T-helper 2 cell treated with Interferon-gamma antibody and Interleukin-4, amounts not matched to agents 100 ng/mL and 5 ng/mL, for 36 hours (primary cell): ENCODE measurements at regions not wholly inside any gene's neighbourhood (a gene's known extent, or its start where the extent isn't known, plus 50 kb on each side); places are given as distances from the start of the nearest gene placed in this dataset.

Experiments used
- intact Hi-C: fragments of 100-400 bp; cut with micrococcal nuclease; formaldehyde crosslinking; loops from one replicate; pipeline ENCODE4 v1.15.1; 2023

GRCh38 chr5:166532456-166533220 lies 1758.8 kb upstream of the WWC1 start:
- intact Hi-C loops, result no loop called here

GRCh38 chr5:166535641-166536040 lies 1755.8 kb upstream of the WWC1 start:
- intact Hi-C loops, result no loop called here

GRCh38 chr5:166540156-166540555 lies 1751.3 kb upstream of the WWC1 start:
- intact Hi-C loops, result no loop called here

GRCh38 chr5:166551384-166551783 lies 1740.1 kb upstream of the WWC1 start:
- intact Hi-C loops, result no loop called here

GRCh38 chr5:166553778-166554177 lies 1737.7 kb upstream of the WWC1 start:
- intact Hi-C loops, result no loop called here

GRCh38 chr5:166561759-166562158 lies 1729.7 kb upstream of the WWC1 start:
- intact Hi-C loops, result no loop called here

- intact Hi-C loops, result no loop called here
These were observed 1729.2 kb upstream of the WWC1 start for GRCh38 chr5:166562246-166562645.

GRCh38 chr5:166566725-166567124 lies 1724.7 kb upstream of the WWC1 start:
- intact Hi-C loops, result no loop called here

GRCh38 chr5:166570865-166571264 lies 1720.6 kb upstream of the WWC1 start:
- intact Hi-C loops, result no loop called here

- intact Hi-C loops, result no loop called here
These were observed 1719.8 kb upstream of the WWC1 start for GRCh38 chr5:166571668-166572067.

GRCh38 chr5:166576323-166576722 lies 1715.1 kb upstream of the WWC1 start:
- intact Hi-C loops, result no loop called here

GRCh38 chr5:166581826-166582225 lies 1709.6 kb upstream of the WWC1 start:
- intact Hi-C loops, result no loop called here

GRCh38 chr5:166582416-166582815 lies 1709.0 kb upstream of the WWC1 start:
- intact Hi-C loops, result no loop called here

- intact Hi-C loops, result no loop called here
These were observed 1696.9 kb upstream of the WWC1 start for GRCh38 chr5:166594567-166594966.

GRCh38 chr5:166595274-166595951 lies 1696.0 kb upstream of the WWC1 start:
- intact Hi-C loops, result no loop called here

- intact Hi-C loops, result no loop called here
These were observed 1695.4 kb upstream of the WWC1 start for GRCh38 chr5:166596043-166596442.

GRCh38 chr5:166602271-166602670 lies 1689.2 kb upstream of the WWC1 start:
- intact Hi-C loops, result no loop called here

GRCh38 chr5:166617507-166617906 lies 1673.9 kb upstream of the WWC1 start:
- intact Hi-C loops, result no loop called here

- intact Hi-C loops, result no loop called here
These were observed 1672.9 kb upstream of the WWC1 start for GRCh38 chr5:166618526-166618925.

- intact Hi-C loops, result no loop called here
These were observed 1666.9 kb upstream of the WWC1 start for GRCh38 chr5:166624573-166624972.

GRCh38 chr5:166625210-166625865 lies 1666.1 kb upstream of the WWC1 start:
- intact Hi-C loops, result no loop called here

GRCh38 chr5:166637295-166637694 lies 1654.2 kb upstream of the WWC1 start:
- intact Hi-C loops, result no loop called here
